A673 (cell line): ENCODE measurements at regions not wholly inside any gene's neighbourhood (a gene's known extent, or its start where the extent isn't known, plus 50 kb on each side); places are given as distances from the start of the nearest gene placed in this dataset.

Experiments used
- BruUV-seq: library from RNA; stranded (reverse); fragments of 400-500 nt; replicated peaks from 2 replicates; lab custom pipeline; 2021; lab: Mats Ljungman, UMichigan
- CTCF ChIA-PET: fragments of 300-600 bp; sonication (Branson Sonifier 250); formaldehyde crosslinking; loops from one replicate; lab custom pipeline; 2022; ENCODE audit warnings: antibody characterized with exemption; lab: Charles Lee
- POLR2A ChIA-PET: fragments of 300-600 bp; sonication (Branson Sonifier 250); formaldehyde crosslinking; loops from one replicate; lab custom pipeline; 2022; ENCODE audit warnings: antibody characterized with exemption; ENCODE audit not compliant: low non-redundant PET; lab: Charles Lee
- DNase-seq: peaks from one replicate; pipeline ENCODE4 v3.0.0-alpha.2; 2015; ENCODE audit warnings: low spot score
- H3K27ac ChIP-seq: fragments of 200-600 bp; sonication (generic); 2 replicates; pipeline ENCODE4 v1.5.1; 2016; ENCODE audit warnings: mixed run types, low read depth, mild to moderate bottlenecking, mixed read lengths, antibody characterized with exemption, low read length; ENCODE audit not compliant: poor library complexity, severe bottlenecking
- H3K27me3 ChIP-seq: fragments of 200-600 bp; sonication (generic); replicated peaks from 2 replicates; pipeline ENCODE4 v1.6.1; 2017; ENCODE audit warnings: mixed run types, low read depth, mild to moderate bottlenecking, mixed read lengths, antibody characterized with exemption, low read length; ENCODE audit not compliant: insufficient read depth, poor library complexity
- H3K36me3 ChIP-seq: fragments of 200-600 bp; sonication (generic); 2 replicates; pipeline ENCODE4 v1.6.1; 2016; ENCODE audit warnings: mixed run types, mild to moderate bottlenecking, mixed read lengths, antibody characterized with exemption, low read length; ENCODE audit not compliant: insufficient read depth, poor library complexity, severe bottlenecking
- H3K4me1 ChIP-seq: fragments of 200-600 bp; sonication (generic); 2 replicates; pipeline ENCODE4 v1.6.1; 2017; ENCODE audit warnings: mixed run types, mild to moderate bottlenecking, mixed read lengths, antibody characterized with exemption, low read length; ENCODE audit not compliant: insufficient read depth, poor library complexity, severe bottlenecking
- H3K4me3 ChIP-seq: fragments of 200-600 bp; sonication (generic); 2 replicates; pipeline ENCODE4 v1.5.1; 2016; ENCODE audit warnings: low read depth, mixed run types, mild to moderate bottlenecking, mixed read lengths, low read length; ENCODE audit not compliant: poor library complexity, severe bottlenecking
- H3K9me3 ChIP-seq: fragments of 200-600 bp; sonication (generic); 2 replicates; pipeline ENCODE4 v1.6.1; 2016; ENCODE audit warnings: mixed run types, low read depth, mild to moderate bottlenecking, mixed read lengths, antibody characterized with exemption, low read length; ENCODE audit not compliant: poor library complexity, severe bottlenecking
- EZH2 ChIP-seq: fragments of 200-600 bp; sonication (generic); IDR thresholded peaks from 2 replicates; pipeline ENCODE4 v1.6.1; 2017; ENCODE audit warnings: borderline replicate concordance, low read depth, mild to moderate bottlenecking, mixed read lengths, antibody characterized with exemption, low read length; ENCODE audit not compliant: poor library complexity, severe bottlenecking
- intact Hi-C: fragments of 100-400 bp; cut with micrococcal nuclease; formaldehyde crosslinking; loops from one replicate; pipeline ENCODE4 v1.10.0; 2022; ENCODE audit not compliant: unreplicated experiment
- TF ChIP-seq, protein P1 (sequence below): fragments of 300-800, 200-600 bp; sonication (generic); conservative IDR thresholded peaks from 2 replicates; pipeline ENCODE4 v1.5.1; 2017; ENCODE audit warnings: low read depth, mild to moderate bottlenecking, antibody characterized with exemption, low read length, moderate library complexity, mixed read lengths

DNA sequence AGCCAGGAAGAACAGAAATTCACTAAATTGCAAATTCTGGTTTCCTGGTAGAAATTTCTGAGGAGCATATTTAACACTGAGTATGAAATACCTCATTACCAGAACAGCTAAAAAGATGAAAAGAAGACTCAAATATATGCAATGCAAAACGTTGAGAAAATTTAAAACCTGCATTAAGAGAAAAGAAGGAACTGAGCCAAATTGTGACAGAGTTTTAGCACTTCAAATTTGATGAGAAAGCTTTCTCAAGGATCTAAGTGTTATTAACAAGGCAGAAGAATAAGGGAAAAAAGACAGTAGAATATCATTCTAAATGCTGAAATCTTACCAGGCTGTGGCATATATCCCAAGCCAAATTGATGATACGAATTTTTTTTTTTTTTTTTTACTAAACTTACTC is 443.0 kb downstream of the COL12A1 start:
- ChIA-PET CTCF (no interaction called here), POLR2A (no interaction called here)
- Histone ChIP-seq H3K27me3 (no peaks in the 10 kb centered on the region), H3K9me3 (no peaks in the 10 kb centered on the region), H3K27ac (no peak overlapping the region), H3K4me3 (no peak overlapping the region), H3K4me1 (no peaks in the 10 kb centered on the region), H3K36me3 (no peaks in the 10 kb centered on the region)
- TF ChIP-seq, protein P1, sequence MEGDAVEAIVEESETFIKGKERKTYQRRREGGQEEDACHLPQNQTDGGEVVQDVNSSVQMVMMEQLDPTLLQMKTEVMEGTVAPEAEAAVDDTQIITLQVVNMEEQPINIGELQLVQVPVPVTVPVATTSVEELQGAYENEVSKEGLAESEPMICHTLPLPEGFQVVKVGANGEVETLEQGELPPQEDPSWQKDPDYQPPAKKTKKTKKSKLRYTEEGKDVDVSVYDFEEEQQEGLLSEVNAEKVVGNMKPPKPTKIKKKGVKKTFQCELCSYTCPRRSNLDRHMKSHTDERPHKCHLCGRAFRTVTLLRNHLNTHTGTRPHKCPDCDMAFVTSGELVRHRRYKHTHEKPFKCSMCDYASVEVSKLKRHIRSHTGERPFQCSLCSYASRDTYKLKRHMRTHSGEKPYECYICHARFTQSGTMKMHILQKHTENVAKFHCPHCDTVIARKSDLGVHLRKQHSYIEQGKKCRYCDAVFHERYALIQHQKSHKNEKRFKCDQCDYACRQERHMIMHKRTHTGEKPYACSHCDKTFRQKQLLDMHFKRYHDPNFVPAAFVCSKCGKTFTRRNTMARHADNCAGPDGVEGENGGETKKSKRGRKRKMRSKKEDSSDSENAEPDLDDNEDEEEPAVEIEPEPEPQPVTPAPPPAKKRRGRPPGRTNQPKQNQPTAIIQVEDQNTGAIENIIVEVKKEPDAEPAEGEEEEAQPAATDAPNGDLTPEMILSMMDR, result no peak
- no peak for TF ChIP-seq EZH2
- no peak for DNase-seq
- intact Hi-C loops, result no loop called here
- BruUV-seq, result no TSS peak

DNA sequence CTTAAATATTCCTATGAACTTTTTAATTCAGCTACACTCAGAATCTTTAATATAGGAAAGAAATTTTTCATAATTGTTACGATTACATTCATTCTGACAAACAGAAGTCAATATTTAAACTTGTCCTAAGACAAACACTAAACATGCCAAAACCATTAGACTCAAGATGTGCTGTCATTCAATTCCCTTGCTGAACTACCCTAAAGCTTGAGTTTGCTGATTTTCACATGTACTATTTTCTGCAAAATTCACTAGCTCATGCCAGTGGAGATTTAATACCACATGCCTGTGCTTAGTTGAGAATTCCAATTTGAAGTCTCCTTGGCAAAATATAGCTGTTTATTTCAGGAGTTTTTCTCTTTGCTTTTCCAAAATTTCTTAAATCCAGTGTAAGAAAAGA is 448.0 kb downstream of the COL12A1 start:
- ChIA-PET CTCF (no interaction called here), POLR2A (no interaction called here)
- Histone ChIP-seq H3K27ac (no peak overlapping the region), H3K4me1 (no peaks in the 10 kb centered on the region), H3K9me3 (no peaks in the 10 kb centered on the region), H3K36me3 (no peaks in the 10 kb centered on the region), H3K27me3 (no peaks in the 10 kb centered on the region), H3K4me3 (no peak overlapping the region)
- BruUV-seq, result no TSS peak
- intact Hi-C loops, result no loop called here
- TF ChIP-seq, protein P1, result no peak
- no peak for TF ChIP-seq EZH2
- DNase-seq, result no peak

DNA sequence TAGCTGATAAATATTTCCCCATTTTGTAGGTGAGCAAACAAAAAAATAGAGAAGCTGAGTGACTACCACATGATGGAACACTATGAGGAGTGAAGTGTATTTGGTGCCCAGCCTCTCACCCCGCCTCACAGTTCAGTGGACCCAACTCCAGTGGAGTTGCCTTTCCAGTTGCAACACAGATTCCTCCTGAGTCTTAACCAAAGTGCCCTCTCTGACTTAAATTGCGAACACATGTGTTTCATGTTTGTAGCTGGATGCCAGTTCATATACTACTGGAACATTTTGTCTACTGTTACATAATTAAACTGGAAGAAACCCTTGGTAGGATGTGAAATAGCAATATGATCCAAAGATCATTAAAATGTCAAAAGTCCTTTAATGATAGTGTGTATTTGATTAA is 448.9 kb downstream of the COL12A1 start:
- BruUV-seq, result no TSS peak
- intact Hi-C loops, result no loop called here
- TF ChIP-seq, protein P1, result no peak
- no peak for TF ChIP-seq EZH2
- Histone ChIP-seq H3K27ac (no peak overlapping the region), H3K4me3 (no peak overlapping the region), H3K27me3 (no peaks in the 10 kb centered on the region), H3K36me3 (no peaks in the 10 kb centered on the region), H3K4me1 (no peaks in the 10 kb centered on the region), H3K9me3 (no peaks in the 10 kb centered on the region)
- POLR2A ChIA-PET, result no interaction called here
- CTCF ChIA-PET, result no interaction called here
- DNase-seq, result no peak
